OCI-LY3 (cell line): ENCODE measurements at regions not wholly inside any gene's neighbourhood (a gene's known extent, or its start where the extent isn't known, plus 50 kb on each side); places are given as distances from the start of the nearest gene placed in this dataset.

Experiments
- CTCF ChIP-seq: fragments of 200-600, 300-600 bp; sonication (generic); IDR thresholded peaks from 2 replicates; pipeline ENCODE4 v1.5.1; 2014; ENCODE audit warnings: antibody characterized with exemption, low read length, low read depth
- EZH2phosphoT487 ChIP-seq: fragments of 200-600 bp; shearing (Covaris generic); IDR thresholded peaks from 2 replicates; pipeline ENCODE4 v1.6.1; 2018; ENCODE audit warnings: antibody characterized with exemption, mixed run types, low read depth

DNA sequence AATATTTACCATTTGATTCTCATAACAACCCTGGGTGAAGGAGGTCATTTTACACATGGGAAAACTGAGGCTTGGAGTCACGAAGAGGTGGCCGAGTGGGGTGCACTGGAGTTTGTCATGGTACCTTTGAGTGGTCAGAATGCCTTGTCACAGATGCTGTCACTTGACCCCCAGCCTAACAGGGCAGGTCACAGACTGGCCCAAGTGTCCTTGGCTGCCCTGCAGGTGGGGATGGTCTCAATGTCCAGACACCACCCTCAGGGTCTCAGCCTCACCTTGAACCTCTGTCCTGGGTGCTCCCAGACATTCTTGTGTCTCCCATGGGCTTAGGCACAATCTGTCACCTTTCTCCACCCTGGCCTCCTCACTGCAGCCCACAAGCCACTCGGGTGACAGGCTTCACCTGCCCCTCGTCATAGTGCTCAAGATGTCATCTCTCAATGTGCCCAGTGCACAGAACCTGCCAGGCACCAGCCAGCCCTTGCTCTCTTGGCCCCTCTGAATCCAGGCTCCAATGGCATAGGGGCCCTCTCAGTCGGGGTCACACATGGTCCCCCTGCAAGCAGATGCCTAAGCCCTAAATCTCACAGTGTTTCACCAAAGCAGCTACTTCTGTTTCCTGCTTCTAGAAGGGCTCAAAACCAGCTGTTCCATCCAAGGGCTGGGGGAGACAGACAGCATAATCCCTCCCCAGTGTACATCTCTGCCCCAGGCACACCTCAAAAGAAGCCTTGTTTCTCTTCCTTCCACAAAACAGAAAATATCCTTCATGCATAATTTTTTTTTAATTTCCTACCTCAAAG is 76.8 kb upstream of the NANOS1 start:
- TF ChIP-seq CTCF, result no peak
- no peak for TF ChIP-seq EZH2phosphoT487
